ENCODE measurements at regions not wholly inside any gene's neighbourhood (a gene's known extent, or its start where the extent isn't known, plus 50 kb on each side); places are given as distances from the start of the nearest gene placed in this dataset.

DNA sequence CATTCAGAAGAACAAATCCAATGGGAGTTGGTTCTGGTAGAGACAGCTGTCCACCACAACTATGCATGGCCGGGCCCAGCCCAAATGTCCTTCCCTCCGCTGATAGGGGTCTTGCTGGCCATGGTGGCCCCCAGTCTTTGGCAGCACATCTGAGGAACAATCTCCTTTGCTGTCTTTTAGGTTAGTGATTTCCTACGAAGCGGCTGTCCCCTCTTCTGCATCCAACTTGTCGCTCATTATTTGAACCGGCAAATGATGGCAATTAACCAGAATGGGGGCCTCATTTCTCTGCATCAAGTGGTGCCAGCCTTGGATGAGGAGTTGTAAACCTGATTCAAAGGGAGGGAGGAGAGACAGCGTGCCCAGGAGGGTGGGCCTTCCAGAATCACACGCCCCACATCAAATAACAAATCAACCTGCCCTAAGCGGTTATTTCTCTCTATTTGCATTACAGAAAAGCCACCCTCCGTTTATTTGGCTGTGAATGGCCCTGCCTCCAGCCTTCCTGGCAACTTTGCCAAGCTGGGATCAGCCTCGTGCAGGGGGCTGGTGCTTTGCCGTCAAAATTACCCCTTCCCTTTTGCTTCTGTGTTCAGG, 156.5 kb downstream of the RGS9 start:
- TF ChIP-seq, protein P1, sequence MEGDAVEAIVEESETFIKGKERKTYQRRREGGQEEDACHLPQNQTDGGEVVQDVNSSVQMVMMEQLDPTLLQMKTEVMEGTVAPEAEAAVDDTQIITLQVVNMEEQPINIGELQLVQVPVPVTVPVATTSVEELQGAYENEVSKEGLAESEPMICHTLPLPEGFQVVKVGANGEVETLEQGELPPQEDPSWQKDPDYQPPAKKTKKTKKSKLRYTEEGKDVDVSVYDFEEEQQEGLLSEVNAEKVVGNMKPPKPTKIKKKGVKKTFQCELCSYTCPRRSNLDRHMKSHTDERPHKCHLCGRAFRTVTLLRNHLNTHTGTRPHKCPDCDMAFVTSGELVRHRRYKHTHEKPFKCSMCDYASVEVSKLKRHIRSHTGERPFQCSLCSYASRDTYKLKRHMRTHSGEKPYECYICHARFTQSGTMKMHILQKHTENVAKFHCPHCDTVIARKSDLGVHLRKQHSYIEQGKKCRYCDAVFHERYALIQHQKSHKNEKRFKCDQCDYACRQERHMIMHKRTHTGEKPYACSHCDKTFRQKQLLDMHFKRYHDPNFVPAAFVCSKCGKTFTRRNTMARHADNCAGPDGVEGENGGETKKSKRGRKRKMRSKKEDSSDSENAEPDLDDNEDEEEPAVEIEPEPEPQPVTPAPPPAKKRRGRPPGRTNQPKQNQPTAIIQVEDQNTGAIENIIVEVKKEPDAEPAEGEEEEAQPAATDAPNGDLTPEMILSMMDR (IDR thresholded peaks at IDR 0.05): no peak
- TF ChIP-seq POLR2A (IDR thresholded peaks at IDR 0.05): no peak

All from right lobe of liver (tissue), 4 donors.